Endothelial cell of hepatic sinusoid (primary cell): ENCODE measurements at regions not wholly inside any gene's neighbourhood (a gene's known extent, or its start where the extent isn't known, plus 50 kb on each side); places are given as distances from the start of the nearest gene placed in this dataset.
"Not testable (repeated sequence)": the region's sequence is repeated elsewhere in the genome, so short reads cannot be mapped to it uniquely, and the experiment has no call there.

Experiments
- in situ Hi-C: cut with HindIII; loops from 2 replicates; pipeline ENCODE4 v1.10.0; 2017; ENCODE audit warnings: low sequenced_read_pairs

DNA sequence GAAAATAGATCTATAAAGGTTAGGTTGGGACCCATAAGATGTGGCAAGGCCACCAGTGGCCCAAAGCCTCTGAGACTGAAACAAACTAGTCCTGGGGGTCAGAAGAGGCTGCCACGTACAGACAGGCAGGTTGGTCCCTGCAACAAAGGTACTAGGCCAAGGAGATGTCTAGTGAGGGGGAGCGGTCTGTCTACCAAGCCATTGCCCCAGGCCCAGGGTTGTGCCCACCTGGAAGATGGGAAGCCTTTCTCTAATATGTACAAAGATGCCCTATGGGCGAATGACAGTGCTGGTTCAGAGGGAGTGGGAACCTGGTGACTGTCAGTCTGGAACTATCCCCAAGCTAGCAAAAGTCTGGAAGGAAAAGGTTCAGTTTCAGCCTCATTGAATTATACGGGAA is 233.2 kb downstream of the RBM19 start:
- in situ Hi-C loops, result no loop called here

DNA sequence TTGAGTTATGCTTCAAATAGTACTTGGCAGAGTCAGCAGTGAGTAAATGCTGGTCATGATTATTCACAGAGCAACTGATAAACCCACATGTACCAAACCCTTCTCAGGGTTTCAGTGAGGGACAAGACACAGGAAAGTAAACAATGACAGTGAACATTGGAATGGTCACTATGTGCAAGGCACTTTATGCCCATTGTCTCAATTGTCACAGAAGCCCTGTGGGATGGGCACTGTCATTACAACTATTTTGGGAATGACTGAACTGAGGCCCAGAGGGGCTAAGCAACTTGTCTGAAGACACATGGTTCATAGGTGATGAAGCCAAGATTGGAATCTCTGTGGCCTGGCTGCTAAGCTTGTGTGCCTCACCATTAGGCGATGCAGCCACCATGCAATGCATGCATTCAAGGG is 238.5 kb downstream of the RBM19 start:
- in situ Hi-C loops, result no loop called here

DNA sequence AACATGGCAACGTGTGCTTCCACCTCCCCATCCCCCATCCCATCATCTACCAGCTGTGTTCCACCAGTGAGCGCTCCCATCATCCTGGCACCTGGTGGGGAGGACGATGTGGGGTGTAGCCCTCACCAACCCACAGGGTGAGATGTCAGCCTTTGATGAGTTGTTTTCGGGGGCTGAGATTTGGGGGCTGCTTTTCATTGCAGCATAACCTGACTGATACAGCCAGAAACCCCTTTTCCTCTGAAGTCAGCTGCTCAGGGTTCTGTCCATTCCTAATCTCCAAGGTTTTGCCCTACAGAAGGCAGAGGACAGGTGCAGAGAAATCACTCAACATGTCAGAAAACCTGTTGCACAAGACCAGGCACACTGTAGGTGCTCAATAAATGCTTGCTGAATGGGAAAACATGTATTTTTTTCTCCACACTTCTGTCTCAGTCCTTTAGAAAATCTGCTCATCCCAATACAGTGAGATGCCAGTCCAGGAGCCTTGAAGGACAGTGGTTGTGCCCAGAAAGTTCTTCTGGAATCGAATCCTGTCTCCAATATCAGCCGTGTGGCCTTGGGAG is 239.8 kb downstream of the RBM19 start:
- in situ Hi-C loops, result no loop called here

DNA sequence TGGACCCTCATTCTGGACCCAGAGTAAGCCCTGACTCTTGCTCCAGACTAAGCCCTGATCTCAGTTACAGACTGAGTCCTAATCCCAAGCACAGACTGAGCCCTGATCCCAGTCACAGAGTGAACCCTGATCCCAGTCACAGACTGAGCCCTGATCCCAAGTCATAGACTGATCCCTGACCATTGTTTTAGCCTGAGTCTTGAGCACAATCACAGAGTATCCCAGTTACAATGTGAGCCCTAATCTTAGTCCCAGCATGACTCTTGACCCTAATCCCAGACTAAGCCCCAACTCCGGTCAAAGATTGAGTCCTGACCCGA is 240.6 kb downstream of the RBM19 start:
- in situ Hi-C loops, result no loop called here

DNA sequence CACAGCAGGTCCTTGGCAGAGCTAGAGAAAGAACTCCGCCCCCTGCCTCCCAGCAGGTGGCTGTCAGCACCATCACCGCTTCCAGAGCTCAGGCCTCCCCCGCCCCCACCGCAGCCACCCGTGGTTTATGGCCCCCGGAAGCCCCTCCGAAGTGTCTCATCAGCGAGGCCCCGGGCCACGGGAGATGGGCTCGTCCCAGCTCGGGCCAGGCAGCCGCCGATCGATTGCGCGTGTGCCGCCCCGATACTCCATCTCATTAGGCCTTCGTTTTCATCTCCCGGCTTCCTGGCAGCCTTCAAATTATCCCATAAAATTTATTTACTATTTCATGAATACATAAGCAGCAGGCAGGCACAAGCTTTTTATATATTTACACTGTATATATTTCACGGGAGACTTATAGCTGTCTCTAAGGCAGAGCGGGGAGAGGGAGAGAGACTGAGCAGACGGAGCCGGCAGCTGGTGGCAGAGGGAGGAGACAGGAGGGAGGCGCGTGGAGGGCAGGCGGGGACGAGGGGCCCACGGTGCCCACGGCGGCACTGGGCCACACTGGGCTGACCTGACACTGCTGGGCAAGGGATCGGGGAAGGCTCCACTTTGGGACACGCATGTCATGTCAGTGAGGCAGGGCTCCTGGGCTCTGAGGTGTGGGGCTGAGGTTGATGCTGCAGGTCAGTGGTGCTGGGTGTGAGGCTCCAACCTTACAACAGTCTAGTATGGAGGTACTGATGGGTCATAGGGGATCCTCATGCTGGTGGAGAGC is 241.2 kb downstream of the RBM19 start:
- in situ Hi-C loops, result no loop called here

DNA sequence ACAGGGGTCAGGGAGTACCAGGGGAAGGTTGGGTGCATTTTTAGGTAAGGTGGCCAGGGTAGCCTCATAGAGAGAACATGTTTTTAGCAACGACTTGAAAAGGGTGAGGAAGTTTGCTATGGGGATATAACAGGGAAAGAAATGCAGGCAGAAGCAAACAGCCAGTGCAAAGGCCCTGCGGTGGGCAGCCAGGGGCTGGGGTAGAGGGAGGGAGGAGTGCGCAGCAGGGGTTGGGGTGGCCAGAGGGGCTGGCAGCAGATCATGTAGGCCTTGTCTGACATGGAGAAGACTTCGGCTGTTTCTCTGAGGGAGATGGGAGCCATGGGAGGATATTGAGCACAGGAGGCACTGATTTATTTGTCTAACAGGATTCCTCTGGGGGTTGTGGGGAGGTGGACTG is 242.5 kb downstream of the RBM19 start:
- in situ Hi-C loops, result no loop called here

DNA sequence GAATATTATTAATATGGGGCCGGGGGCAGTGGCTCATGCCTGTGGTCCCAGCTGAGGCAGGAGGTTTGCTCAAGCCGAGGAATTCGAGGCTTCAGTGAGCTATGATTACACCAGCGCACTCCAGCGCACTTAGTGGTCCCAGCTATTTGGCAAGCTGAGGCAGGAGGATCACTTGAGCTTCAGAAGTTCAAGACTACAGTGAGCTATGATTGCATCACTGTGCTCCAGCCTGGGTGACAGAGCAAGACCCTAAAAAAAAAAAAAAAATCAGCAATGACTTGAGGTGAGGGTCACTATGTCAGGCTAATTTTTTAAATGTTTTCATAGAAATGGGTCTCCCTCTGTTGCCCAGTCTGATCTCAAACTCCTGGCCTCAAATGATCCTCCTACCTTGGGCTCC is 243.4 kb downstream of the RBM19 start:
- in situ Hi-C loops, result no loop called here

DNA sequence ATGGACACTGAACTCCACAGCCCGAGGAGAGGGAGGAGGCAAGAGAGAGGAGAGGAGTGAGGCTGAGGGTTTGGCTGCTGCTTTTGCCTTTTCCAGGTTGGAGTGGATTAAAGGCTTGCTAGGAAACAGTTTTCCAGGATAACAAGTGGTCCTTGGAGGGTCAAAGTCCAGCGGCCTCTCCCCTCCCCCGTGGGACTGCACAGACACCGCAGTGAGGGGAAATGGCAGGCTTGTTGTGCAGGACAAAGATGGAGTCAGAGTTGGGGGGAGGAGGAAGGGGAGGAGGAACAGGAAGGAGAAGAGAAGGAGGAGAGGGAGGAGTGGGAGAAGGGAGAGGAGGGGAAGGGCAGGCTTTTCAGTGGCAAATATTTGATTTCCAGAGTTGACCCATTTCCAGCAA is 245.5 kb downstream of the RBM19 start:
- in situ Hi-C loops, result no loop called here

DNA sequence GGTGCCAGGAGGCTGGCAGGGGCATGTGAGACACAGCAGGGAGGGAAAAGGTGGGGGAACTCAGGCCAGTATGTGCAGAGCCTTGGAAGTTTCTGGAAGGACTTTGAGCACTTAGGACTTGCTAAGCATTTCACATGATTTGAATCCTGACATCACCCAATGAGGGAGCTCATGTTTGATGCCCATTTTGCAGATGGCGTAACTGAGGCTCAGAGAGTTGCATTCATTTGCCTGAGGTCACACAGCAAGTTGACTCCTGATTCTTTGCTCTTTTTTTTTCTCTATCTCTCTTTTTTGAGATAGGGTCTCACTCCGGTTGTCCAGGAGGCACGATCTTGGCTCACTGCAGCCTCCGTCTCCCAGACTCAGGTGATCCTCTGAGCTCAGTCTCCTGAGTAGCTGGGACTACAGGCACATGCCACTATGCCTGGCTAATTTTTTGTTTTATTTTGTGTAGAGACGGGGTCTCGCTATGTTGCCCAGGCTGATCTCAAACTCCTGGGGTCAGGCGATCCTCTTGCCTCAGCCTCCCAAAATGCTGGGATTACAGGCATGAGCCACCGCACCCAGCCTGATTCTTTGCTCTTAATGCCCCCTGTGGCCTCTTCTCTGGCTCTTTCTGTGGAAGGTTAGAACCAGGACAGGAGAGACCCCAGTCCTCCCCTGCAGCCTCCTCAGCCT is 246.1 kb downstream of the RBM19 start:
- in situ Hi-C loops, result no loop called here

DNA sequence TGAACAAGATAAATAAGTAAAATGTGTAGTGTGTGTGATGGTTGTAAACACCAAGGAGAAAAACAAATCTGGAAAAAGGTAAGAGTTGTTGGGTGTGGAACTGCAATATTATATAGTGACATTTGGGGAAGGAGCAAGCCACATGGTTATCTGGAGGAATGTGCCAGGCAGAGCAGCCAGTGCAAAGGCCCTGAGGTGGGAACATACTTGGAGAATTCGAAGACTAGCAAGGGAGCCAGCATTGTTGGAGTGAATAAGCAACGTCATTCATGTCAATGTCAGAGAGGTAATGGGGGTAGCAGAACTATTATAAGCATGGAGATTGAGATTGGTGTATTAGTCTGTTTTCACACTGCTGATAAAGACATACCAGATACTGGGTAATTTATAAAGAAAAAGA is 241.5 kb upstream of the LHX5 start:
- in situ Hi-C loops, result no loop called here

DNA sequence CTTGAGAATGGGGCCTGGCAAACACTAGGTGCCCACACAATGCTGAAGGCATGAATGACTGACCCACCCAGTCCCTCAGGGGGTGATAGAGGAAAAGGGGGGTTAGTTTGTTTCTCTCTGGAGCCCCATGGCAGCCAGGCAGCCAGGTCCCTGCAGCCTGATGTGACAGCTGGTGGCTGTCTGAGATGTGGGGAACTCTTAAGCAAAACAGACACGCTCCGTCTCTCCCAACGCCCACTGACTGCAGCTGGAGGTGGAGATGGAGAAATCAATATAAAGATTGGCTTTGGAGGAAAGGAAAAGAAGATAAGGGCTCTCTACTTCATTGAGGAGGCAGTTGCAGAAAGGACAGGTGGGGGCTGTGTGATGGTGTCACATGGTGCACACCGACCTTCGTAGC is 240.8 kb upstream of the LHX5 start:
- in situ Hi-C loops, result no loop called here

DNA sequence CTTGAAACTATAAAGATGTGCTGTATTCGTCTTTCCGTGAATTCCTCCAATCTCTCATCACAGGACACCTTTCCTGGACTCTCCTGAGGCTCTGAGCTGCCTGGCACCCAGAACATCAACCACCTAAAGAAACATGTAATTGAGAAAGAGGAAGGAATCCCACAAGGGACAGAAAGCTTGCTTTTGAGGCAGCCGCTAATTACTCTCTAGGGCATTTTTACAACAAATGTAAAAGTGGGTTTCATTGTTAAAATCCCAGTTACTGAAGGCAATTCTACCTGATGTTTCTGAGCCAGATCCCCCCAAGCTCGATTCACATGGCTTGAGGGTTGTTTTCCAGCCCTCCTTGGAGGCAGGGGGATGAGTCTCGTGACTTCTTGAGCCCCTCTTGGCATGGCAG is 238.5 kb upstream of the LHX5 start:
- in situ Hi-C loops, result no loop called here

DNA sequence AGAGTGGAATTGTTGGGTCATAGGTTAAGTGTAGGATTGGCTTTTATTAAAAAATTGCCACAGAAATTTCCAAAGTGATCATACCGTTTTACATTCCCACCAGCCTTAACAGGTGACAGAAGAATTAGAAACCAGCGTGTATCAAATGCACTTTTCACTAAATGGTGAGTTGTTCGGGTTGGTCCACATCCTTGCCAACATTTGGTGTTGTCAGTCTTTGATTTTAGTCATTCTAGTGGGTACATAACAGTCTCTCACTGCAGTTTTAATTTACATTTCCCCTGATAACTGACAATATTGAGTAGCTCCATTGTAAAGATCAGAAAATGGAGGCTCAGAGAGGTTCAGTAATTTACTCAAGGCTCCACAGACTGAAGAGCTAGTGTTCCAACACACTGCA is 237.8 kb upstream of the LHX5 start:
- in situ Hi-C loops, result no loop called here

DNA sequence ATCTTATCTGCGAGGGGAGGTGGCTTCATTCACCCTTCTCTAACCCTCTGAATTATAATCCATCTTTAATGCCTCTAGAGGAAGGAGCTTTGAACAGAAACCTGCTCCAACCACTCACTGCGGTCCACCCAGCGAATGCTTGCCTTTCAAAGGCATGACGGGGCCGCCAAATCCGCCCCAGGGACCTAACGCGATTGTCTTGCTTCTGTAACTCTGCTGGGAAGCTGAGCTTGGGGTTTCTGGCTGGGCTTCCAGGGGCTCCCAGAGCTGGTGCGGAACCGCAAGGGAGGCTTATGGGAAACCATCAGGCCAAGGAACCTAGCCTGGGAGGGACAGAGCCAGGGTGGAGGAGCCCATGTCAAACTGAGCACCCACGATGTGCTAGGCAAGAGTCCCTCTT is 231.2 kb upstream of the LHX5 start:
- in situ Hi-C loops, result no loop called here

DNA sequence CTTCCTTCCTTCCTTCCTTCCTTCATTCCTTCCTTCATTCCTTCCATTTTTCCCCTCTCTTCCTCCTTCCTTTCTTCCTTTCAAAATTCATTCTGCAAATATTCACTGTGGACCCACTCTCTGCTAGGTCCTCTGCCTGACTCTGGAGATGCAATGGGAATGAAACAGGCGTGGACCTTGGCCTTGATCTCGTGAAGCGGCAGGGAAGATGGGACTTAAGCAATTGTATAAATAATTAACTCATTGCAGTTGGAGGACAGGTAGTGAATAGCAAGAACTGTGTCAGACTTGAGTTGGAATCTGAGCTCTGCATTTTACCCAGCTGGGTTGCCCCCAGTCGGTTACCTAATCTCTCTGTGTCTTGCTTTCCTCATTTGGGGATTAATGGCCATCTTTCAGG is 230.6 kb upstream of the LHX5 start:
- in situ Hi-C loops, result no loop called here

DNA sequence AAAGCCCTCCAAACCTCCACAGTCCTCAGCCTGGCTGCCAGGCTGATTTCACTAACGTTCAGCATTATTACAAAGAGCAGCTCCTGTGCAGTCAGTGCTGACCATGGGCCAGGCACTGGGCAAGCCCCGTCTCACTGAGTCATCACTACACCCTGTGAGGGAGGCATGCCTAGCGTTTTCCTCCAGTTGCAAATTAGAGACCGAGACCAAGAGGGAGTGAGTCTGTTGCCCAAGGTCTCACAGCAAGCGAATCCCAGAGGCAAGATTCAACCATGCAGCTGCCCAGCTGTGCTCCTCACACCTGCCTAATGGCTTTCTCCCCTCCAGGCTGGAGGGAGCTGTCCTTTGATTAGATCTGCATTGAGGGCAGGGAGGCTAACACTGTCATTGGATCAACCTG is 229.3 kb upstream of the LHX5 start:
- in situ Hi-C loops, result no loop called here

DNA sequence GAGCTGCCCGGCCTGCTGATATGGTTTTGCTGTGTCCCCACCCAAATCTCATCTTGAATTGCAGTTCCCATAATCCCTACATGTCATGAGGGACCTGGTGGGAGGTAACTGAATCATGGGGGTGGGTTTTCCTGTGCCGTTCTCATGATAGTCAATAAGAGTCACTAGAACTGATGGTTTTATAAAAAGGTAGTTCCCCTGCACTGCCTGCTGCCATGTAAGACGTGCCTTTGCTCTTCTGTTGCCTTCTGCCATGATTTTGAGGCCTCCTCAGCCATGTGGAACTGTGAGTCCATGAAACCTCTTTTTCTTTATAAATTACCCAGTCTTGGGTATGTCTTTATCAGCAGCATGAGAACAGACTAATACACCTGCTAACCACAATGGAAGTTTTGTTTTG is 228.3 kb upstream of the LHX5 start:
- in situ Hi-C loops, result not testable (repeated sequence)

DNA sequence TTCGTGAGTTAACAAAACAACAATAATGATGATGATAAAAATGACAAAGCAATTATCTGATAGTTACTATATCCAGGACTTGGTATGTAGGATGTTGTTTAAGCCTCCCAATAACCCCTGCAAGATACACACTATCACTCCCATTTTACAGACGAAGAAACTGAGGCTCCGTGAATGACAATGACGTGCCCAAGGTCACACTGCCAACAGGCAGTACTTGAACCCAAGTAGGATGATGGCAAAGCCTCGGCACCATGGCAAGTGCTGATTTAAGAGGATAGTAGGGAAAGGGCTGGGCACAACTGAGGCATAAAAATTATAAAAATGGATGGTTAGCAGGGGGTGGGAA is 226.8 kb upstream of the LHX5 start:
- in situ Hi-C loops, result no loop called here

DNA sequence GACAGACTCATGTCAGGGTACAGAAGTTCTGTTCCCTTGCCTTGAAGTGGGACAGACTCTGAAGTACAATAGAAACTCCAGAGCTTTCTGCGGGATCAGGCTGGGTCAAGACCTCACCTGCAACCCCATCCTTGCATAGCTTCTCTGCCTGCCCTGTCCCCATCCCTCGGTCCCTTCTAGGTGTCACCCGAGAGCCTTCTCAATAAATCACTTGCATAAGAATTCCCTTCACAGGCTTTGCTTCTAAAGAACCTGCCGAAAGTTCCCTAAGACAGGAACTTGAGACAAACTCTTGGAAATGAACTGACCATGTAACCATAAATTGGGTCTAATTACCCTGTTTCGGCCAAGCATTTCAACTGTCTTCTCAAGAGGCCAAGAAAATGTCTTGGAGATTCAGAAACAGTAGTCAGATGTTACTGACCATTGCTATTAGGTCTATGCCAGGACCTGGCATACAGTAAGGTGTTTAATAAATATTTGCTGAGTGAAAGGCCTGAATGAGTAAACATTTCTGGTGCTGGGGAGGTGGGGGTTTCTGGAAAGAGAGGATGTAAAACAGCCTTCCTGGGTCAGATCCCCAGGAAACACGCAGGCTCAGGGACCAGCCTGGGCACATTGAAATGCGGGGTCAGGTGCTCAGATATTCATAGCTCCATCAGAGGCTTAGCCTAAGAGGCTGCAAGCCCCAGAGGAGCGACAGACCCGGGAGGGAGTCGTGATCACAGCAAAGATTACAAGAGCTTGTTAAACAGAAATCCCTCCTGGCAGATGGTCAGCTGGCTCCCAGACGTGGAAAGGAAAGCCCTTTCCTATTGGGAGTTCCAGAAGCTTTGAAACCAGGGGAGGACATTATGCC is 226.2 kb upstream of the LHX5 start:
- in situ Hi-C loops, result no loop called here

DNA sequence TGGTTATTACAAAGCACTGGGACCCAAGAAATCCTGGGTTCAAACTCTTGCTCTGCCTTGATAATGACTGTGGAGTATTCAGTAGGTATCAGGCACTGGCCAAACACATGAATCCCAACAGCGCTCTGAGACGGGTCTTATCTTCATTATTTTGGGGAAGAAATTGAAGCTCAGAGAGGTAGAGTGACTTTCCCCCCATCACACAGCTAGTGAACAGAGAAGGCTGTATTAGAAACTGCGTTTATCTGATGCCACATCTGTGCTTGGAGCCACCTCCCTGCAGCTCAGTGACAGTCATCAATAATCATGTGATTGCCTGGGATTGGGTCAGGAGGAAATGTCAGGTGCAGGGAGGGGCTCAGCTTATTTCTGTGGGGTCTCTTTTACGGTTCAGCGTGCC is 225.4 kb upstream of the LHX5 start:
- in situ Hi-C loops, result no loop called here

DNA sequence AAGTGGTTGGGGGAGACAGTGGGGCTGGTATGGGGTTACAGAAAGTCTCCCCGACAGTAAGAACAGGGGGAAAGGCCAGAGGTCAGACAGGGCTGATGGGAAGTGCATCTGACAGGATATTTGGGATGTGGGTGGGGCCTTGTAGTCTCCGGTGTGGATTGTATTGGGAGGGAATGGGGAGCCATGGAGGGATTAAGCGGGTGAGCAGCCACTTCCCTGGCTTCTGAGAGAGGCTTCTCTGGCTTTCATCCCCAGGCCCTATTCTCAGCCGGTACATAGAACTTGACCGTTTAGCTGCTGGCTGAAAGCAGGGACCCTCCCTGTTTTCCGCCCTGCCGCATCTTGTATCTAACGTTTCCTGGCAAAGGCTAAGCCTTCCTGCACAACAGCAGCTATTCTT is 222.0 kb upstream of the LHX5 start:
- in situ Hi-C loops, result no loop called here
